ENCODE measurements at regions not wholly inside any gene's neighbourhood (a gene's known extent, or its start where the extent isn't known, plus 50 kb on each side); places are given as distances from the start of the nearest gene placed in this dataset.
"Not testable (repeated sequence)": the region's sequence is repeated elsewhere in the genome, so short reads cannot be mapped to it uniquely, and the experiment has no call there.

GRCh38 chr2:154507186-154507585 lies 191.3 kb upstream of the KCNJ3 start:
- DNase-seq (ENCODE audit: low read depth) = no peak

- DNase-seq (ENCODE audit: low read depth) = no peak
Measured at GRCh38 chr2:154518872-154519271, 179.6 kb upstream of the KCNJ3 start.

GRCh38 chr2:154520951-154521350 lies 177.5 kb upstream of the KCNJ3 start:
- DNase-seq (ENCODE audit: low read depth) = not testable (repeated sequence)

GRCh38 chr2:154526234-154526633 lies 172.3 kb upstream of the KCNJ3 start:
- no peak for DNase-seq (ENCODE audit: low read depth)

GRCh38 chr2:154527962-154528361 lies 170.5 kb upstream of the KCNJ3 start:
- no peak for DNase-seq (ENCODE audit: low read depth)

- DNase-seq (ENCODE audit: low read depth) = no peak
Measured at GRCh38 chr2:154532004-154532403, 166.5 kb upstream of the KCNJ3 start.

GRCh38 chr2:154532763-154533162 lies 165.7 kb upstream of the KCNJ3 start:
- DNase-seq (ENCODE audit: low read depth) = no peak

- DNase-seq (ENCODE audit: low read depth) = no peak
Measured at GRCh38 chr2:154533300-154533940, 165.1 kb upstream of the KCNJ3 start.

- no peak for DNase-seq (ENCODE audit: low read depth)
Measured at GRCh38 chr2:154537024-154537423, 161.5 kb upstream of the KCNJ3 start.

- no peak for DNase-seq (ENCODE audit: low read depth)
Measured at GRCh38 chr2:154537843-154538450, 160.5 kb upstream of the KCNJ3 start.

GRCh38 chr2:154546341-154546740 lies 152.2 kb upstream of the KCNJ3 start:
- no peak for DNase-seq (ENCODE audit: low read depth)

GRCh38 chr2:154549869-154550268 lies 148.6 kb upstream of the KCNJ3 start:
- DNase-seq (ENCODE audit: low read depth) = no peak

- DNase-seq (ENCODE audit: low read depth) = no peak
Measured at GRCh38 chr2:154551649-154552048, 146.8 kb upstream of the KCNJ3 start.

GRCh38 chr2:154554046-154554445 lies 144.4 kb upstream of the KCNJ3 start:
- DNase-seq (ENCODE audit: low read depth) = no peak

GRCh38 chr2:154555710-154556109 lies 142.8 kb upstream of the KCNJ3 start:
- no peak for DNase-seq (ENCODE audit: low read depth)

- DNase-seq (ENCODE audit: low read depth) = no peak
Measured at GRCh38 chr2:154556146-154556545, 142.3 kb upstream of the KCNJ3 start.

- DNase-seq (ENCODE audit: low read depth) = peak; percentile 44
Measured at GRCh38 chr2:154556607-154557006, 141.9 kb upstream of the KCNJ3 start.

- no peak for DNase-seq (ENCODE audit: low read depth)
Measured at GRCh38 chr2:154557906-154558305, 140.6 kb upstream of the KCNJ3 start.

GRCh38 chr2:154565433-154565832 lies 133.1 kb upstream of the KCNJ3 start:
- DNase-seq (ENCODE audit: low read depth) = no peak

- no peak for DNase-seq (ENCODE audit: low read depth)
Measured at GRCh38 chr2:154568413-154568812, 130.1 kb upstream of the KCNJ3 start.

GRCh38 chr2:154570501-154570900 lies 128.0 kb upstream of the KCNJ3 start:
- DNase-seq (ENCODE audit: low read depth) = no peak

- not testable (repeated sequence) for DNase-seq (ENCODE audit: low read depth)
Measured at GRCh38 chr2:154576699-154577098, 121.8 kb upstream of the KCNJ3 start.

GRCh38 chr2:154577390-154577789 lies 121.1 kb upstream of the KCNJ3 start:
- no peak for DNase-seq (ENCODE audit: low read depth)

- no peak for DNase-seq (ENCODE audit: low read depth)
Measured at GRCh38 chr2:154580767-154581166, 117.7 kb upstream of the KCNJ3 start.

All from LHCN-M2 (cell line).